Loucy (cell line): ENCODE measurements at regions not wholly inside any gene's neighbourhood (a gene's known extent, or its start where the extent isn't known, plus 50 kb on each side); places are given as distances from the start of the nearest gene placed in this dataset.

ENCODE experiments used
- H2AFZ ChIP-seq: fragments of 200-600 bp; sonication (generic); 2 replicates; pipeline ENCODE4 v1.6.0; 2016; ENCODE audit warnings: antibody characterized with exemption, mild to moderate bottlenecking, low read length, moderate library complexity
- H3F3A ChIP-seq: fragments of 200-600 bp; 2 replicates; pipeline ENCODE4 v1.6.0; 2016; ENCODE audit warnings: antibody characterized with exemption, low read depth, mild to moderate bottlenecking
- H3K27me3 ChIP-seq: fragments of 200-600 bp; sonication (generic); 2 replicates; pipeline ENCODE4 v1.6.1; 2014; ENCODE audit warnings: low read length, mild to moderate bottlenecking; ENCODE audit not compliant: insufficient read depth, poor library complexity, severe bottlenecking
- H3K36me3 ChIP-seq: fragments of 200-600 bp; sonication (generic); 2 replicates; pipeline ENCODE4 v1.6.1; 2016; ENCODE audit warnings: low read length; ENCODE audit not compliant: insufficient read depth
- H3K4me1 ChIP-seq: fragments of 200-600 bp; sonication (generic); 2 replicates; pipeline ENCODE4 v1.5.1; 2014; ENCODE audit warnings: low read length, mild to moderate bottlenecking; ENCODE audit not compliant: insufficient read depth, poor library complexity, severe bottlenecking
- H3K4me2 ChIP-seq: fragments of 200-600 bp; sonication (generic); 2 replicates; pipeline ENCODE4 v1.6.0; 2014; ENCODE audit warnings: antibody characterized with exemption, low read length, low read depth, mild to moderate bottlenecking; ENCODE audit not compliant: poor library complexity, severe bottlenecking
- H3K4me3 ChIP-seq: fragments of 200-600 bp; sonication (generic); 2 replicates; pipeline ENCODE4 v1.5.1; 2014; ENCODE audit warnings: low read length, mild to moderate bottlenecking, mixed read lengths; ENCODE audit not compliant: poor library complexity, severe bottlenecking
- H3K79me2 ChIP-seq: fragments of 200-600 bp; sonication (generic); 2 replicates; pipeline ENCODE4 v1.6.1; 2014; ENCODE audit warnings: low read length; ENCODE audit not compliant: insufficient read depth
- H3K9ac ChIP-seq: fragments of 200-600 bp; sonication (generic); 2 replicates; pipeline ENCODE4 v1.6.0; 2014; ENCODE audit warnings: mild to moderate bottlenecking, low read depth, low read length, moderate library complexity; ENCODE audit not compliant: poor library complexity, severe bottlenecking
- H3K9me2 ChIP-seq: fragments of 200-600 bp; sonication (generic); replicated peaks from 2 replicates; pipeline ENCODE4 v1.6.1; 2016; ENCODE audit warnings: low read depth, low read length, mixed read lengths
- H3K9me3 ChIP-seq: fragments of 200-600 bp; sonication (generic); 2 replicates; pipeline ENCODE4 v1.6.1; 2014; ENCODE audit warnings: mild to moderate bottlenecking, antibody characterized with exemption, low read length, low read depth; ENCODE audit not compliant: insufficient read depth
- H4K20me1 ChIP-seq: fragments of 200-600 bp; sonication (generic); 2 replicates; pipeline ENCODE4 v1.6.0; 2014; ENCODE audit warnings: antibody characterized with exemption, low read length, mild to moderate bottlenecking; ENCODE audit not compliant: insufficient read depth, poor library complexity, severe bottlenecking
- CTCF ChIP-seq: fragments of 200-600 bp; sonication (generic); conservative IDR thresholded peaks from 2 replicates; pipeline ENCODE4 v1.5.1; 2014; ENCODE audit warnings: mild to moderate bottlenecking, antibody characterized with exemption, low read length
- EZH2phosphoT487 ChIP-seq: fragments of 200-600 bp; IDR thresholded peaks from 2 replicates; pipeline ENCODE4 v1.6.1; 2018; ENCODE audit warnings: antibody characterized with exemption, mild to moderate bottlenecking, moderate library complexity, borderline replicate concordance

- H3K79me2 ChIP-seq, result no peaks in the 10 kb centered on the region
- H2AFZ ChIP-seq, result no peak overlapping the region
- no peaks in the 10 kb centered on the region for H3K9me2 ChIP-seq
- no peak overlapping the region for H3K4me3 ChIP-seq
- no peak for TF ChIP-seq EZH2phosphoT487
- TF ChIP-seq CTCF, result no peak
- H3K36me3 ChIP-seq, result no peaks in the 10 kb centered on the region
- H4K20me1 ChIP-seq, result no peaks in the 10 kb centered on the region
- no peaks in the 10 kb centered on the region for H3K9me3 ChIP-seq
- no peaks in the 10 kb centered on the region for H3K27me3 ChIP-seq
- H3K4me2 ChIP-seq, result no peak overlapping the region
- H3K9ac ChIP-seq, result no peak overlapping the region
- peaks cover 9% of the 10 kb centered on the region for H3K4me1 ChIP-seq
- H3F3A ChIP-seq, result no peaks in the 10 kb centered on the region
Measured at GRCh38 chr1:201715351-201715750, 113.6 kb upstream of the IPO9 start.

DNA sequence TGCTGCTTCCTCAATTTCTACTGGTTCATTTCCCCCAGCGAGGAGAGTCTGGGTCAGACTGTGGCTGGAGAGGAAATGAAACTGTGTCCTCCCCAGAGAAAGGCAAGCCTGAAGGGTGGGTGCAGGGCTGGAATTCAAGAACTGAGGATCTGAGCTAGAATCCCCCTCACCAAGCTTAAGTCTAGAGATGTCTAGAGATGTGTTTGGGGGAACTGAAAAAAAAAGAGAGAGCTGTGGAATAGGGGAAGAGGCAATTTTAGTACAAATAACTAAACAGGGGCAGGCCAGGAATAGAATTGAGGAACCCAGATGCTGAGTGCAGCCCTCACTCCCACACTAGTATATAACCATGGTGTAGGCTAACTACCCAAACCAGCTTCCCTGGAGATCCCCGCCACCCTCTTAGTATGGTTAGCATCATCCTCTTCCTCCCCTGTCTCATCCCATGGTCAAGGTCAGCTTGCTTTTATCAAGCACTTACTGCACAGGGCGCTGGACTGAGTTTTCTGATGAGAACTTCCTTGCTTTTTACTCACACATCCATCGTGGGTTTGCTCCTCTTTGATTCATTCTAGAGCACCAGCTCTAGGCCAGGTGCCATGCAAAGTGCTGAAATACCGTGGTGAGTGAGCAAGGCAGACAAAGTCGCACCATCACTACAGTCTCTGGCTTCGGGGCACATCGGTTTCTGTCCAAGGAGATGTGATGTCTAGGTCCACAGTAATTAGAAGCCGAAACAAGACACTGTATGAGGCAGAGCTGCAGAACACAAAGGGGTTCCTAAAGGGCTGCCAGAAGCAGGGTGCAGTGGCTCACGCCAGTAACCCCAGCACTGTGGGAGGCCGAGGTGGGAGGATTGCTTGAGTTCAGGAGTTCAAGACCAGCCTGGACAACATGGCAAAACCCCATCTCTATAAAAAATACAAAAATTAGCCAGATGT is 112.9 kb upstream of the IPO9 start:
- Histone ChIP-seq H3K79me2 (no peaks in the 10 kb centered on the region), H3K9me3 (no peaks in the 10 kb centered on the region), H3K9me2 (no peaks in the 10 kb centered on the region), H3K27me3 (no peaks in the 10 kb centered on the region), H3K4me1 (peaks cover 9% of the 10 kb centered on the region), H3F3A (no peaks in the 10 kb centered on the region), H3K9ac (no peak overlapping the region), H3K4me3 (no peak overlapping the region), H2AFZ (no peak overlapping the region), H3K36me3 (no peaks in the 10 kb centered on the region), H4K20me1 (no peaks in the 10 kb centered on the region), H3K4me2 (no peak overlapping the region)
- no peak for TF ChIP-seq EZH2phosphoT487
- TF ChIP-seq CTCF, result no peak

DNA sequence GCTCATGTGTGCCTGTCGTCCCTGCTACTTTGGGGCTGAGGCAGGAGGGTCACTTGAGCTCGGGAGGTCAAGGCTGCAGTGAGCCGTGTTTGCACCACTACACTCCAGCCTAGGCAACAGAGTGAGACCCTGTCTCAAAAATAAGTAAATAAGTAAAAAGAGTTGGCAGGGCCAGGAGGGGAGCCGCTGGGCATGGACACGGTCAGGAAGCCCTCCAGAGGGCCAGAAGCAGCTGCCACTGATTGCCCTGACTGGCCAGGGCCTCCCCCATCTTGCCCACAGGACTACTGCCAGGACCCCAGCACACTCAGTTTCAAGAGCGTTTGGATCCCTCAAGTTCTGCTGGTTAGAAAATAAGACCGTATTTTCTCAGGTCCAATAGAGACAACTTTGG is 112.2 kb upstream of the IPO9 start:
- Histone ChIP-seq H4K20me1 (no peaks in the 10 kb centered on the region), H3K9ac (no peak overlapping the region), H3K4me3 (no peak overlapping the region), H3K27me3 (no peaks in the 10 kb centered on the region), H3K4me1 (peaks cover 9% of the 10 kb centered on the region), H3K9me3 (no peaks in the 10 kb centered on the region), H3K9me2 (no peaks in the 10 kb centered on the region), H3K79me2 (no peaks in the 10 kb centered on the region), H3K4me2 (no peak overlapping the region), H3K36me3 (no peaks in the 10 kb centered on the region), H3F3A (no peaks in the 10 kb centered on the region), H2AFZ (no peak overlapping the region)
- TF ChIP-seq EZH2phosphoT487, result no peak
- no peak for TF ChIP-seq CTCF
